GM13976 (cell line): ENCODE measurements at regions not wholly inside any gene's neighbourhood (a gene's known extent, or its start where the extent isn't known, plus 50 kb on each side); places are given as distances from the start of the nearest gene placed in this dataset.

Source experiments
- DNase-seq: peaks from one replicate; pipeline ENCODE4 v3.0.0; 2012; ENCODE audit warnings: low spot score
- in situ Hi-C: fragments of 300-500 bp; cut with MboI; formaldehyde crosslinking; loops from one replicate; pipeline ENCODE4 v1.12.0; 2022; ENCODE audit warnings: low sequenced_read_pairs, mixed read lengths, inconsistent platforms; ENCODE audit not compliant: unreplicated experiment
- TF ChIP-seq, protein P1 (sequence below): IDR thresholded peaks from 2 replicates; pipeline ENCODE4 v1.5.1; 2012; ENCODE audit warnings: borderline replicate concordance, mild to moderate bottlenecking; ENCODE audit not compliant: insufficient read depth; ENCODE audit errors: extremely low read depth, missing control alignments, control extremely low read depth

DNA sequence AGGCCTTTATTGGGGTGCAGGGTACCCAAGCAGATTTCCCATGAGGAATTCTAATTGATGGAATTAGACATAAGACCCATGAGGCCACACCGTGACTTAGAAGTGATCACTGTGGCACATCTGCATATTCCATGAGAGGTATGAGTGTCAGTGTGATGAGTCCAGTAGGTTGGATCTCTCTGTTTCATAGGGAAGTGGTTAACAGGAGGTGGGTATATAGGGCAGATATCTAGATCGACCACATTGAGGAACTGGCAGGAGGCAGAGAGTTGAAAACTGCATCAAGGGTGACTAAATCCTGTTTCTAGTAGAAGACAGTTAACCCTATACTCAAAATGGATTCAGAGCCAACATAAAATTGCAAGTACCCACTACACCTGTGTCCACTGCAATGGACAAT is 68.6 kb upstream of the MIR17HG start:
- no peak for DNase-seq
- TF ChIP-seq, protein P1, sequence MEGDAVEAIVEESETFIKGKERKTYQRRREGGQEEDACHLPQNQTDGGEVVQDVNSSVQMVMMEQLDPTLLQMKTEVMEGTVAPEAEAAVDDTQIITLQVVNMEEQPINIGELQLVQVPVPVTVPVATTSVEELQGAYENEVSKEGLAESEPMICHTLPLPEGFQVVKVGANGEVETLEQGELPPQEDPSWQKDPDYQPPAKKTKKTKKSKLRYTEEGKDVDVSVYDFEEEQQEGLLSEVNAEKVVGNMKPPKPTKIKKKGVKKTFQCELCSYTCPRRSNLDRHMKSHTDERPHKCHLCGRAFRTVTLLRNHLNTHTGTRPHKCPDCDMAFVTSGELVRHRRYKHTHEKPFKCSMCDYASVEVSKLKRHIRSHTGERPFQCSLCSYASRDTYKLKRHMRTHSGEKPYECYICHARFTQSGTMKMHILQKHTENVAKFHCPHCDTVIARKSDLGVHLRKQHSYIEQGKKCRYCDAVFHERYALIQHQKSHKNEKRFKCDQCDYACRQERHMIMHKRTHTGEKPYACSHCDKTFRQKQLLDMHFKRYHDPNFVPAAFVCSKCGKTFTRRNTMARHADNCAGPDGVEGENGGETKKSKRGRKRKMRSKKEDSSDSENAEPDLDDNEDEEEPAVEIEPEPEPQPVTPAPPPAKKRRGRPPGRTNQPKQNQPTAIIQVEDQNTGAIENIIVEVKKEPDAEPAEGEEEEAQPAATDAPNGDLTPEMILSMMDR: no peak
- in situ Hi-C loops: no loop called here

DNA sequence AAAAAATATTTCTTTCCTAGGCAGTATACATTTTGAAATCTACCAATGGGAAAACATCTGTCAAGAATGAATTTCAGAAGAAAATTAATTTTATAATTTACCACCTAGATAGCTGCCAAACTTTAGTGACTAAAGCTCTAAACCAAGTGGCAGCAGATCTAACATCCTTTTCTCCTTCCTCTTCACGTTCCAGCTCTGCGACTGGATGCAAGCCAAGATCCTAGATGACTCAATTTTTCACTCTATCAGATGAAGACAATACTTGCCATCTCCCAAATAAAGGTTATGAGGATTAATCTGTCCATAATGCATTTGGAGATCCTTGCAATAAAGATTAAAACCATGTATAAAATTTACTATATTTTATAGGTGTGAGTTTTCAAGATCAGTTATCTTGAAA is 66.7 kb upstream of the MIR17HG start:
- DNase-seq: no peak
- in situ Hi-C loops: no loop called here
- TF ChIP-seq, protein P1: no peak

DNA sequence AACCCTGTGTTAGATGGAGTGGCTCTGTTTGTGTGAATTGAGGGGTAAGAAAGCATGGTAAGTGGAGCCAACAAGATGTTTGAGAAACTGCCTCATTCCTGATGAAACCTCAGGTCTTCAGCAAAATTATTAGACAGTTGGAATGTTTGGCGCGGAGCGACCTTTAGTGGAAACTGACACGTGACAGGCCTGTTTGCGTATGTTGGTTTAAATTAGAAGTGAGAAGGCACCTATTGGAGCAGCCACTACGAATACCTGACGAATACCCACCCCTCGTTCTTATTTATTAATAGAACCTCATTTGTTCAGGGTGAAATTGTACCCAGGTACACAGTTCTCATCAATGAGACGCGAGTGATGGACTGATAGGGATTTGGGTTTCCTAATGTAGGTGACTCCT is 63.2 kb upstream of the MIR17HG start:
- TF ChIP-seq, protein P1: no peak
- DNase-seq: no peak
- in situ Hi-C loops: no loop called here

DNA sequence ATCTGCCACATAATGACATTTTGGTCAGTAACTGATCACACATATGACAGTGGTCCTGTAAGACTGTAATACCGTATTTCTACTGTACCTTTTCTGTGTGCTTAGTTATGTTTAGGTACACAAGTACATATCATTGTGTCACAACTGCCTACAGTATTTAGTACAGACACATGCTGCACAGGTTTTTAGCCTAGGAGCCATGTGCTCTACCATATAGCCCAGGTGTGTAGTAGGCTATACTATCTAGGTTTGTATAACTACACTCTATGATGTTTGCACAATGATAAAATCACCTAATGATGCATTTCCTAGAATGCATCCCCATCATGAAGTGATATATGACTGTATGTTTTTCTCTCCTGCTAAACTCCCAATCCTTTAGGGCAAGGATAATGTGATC is 61.2 kb upstream of the MIR17HG start:
- in situ Hi-C loops: no loop called here
- TF ChIP-seq, protein P1: no peak
- no peak for DNase-seq

DNA sequence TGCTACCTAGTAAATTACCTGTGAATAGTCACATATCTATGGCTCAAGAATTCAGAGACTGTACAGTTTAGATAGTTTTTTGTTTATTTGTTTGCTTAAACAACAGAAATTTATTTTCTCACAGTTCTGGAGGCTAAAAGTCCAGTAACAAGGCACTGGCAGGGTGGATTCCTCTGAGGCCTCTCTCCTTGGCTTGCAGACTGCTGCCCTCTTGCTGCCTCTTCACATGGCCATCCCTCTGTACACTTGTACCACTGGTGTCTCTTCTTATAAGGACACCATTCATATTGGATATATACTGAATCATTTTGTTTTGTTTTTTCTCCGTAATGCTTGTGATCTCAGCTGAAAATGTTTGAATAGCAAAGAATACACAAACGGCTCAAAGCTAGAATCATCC is 56.4 kb upstream of the MIR17HG start:
- TF ChIP-seq, protein P1: no peak
- no peak for DNase-seq
- in situ Hi-C loops: no loop called here

DNA sequence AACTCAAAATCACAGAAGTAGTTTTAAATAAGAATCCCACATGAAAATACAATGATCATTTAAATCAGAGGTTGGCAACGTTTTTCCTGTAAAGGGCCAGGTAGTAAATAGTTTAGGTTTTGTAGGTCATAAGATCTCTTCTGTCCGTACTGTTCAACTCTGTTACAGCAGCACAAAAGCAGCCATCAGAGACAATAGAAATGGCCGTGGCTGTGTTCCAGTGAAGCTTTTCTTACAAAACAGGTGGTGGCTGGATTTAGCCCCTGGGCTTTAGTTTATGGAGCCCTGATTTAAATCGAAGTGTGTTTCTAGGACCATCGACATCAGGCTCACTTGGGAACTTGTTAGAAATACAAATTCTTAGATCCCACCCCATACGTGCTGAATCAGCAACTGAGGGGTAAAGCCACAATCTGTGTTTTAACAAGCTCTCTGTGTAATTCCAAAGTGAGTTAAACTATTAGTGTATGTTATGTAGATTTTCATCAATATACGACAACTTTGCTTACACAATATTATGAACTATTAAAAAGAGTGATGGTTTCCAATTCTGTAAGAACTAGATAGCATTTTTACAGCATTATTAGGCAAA is 54.8 kb upstream of the MIR17HG start:
- TF ChIP-seq, protein P1: no peak
- in situ Hi-C loops: no loop called here
- no peak for DNase-seq
